HG03025 (cell line): ENCODE measurements at regions not wholly inside any gene's neighbourhood (a gene's known extent, or its start where the extent isn't known, plus 50 kb on each side); places are given as distances from the start of the nearest gene placed in this dataset.

Experiments
- ATAC-seq: cut with Tn5 transposase; IDR thresholded peaks from one replicate; pipeline ENCODE4 v1.9.1; 2021; ENCODE audit warnings: mild to moderate bottlenecking, moderate library complexity; ENCODE audit not compliant: unreplicated experiment, low FRiP score

DNA sequence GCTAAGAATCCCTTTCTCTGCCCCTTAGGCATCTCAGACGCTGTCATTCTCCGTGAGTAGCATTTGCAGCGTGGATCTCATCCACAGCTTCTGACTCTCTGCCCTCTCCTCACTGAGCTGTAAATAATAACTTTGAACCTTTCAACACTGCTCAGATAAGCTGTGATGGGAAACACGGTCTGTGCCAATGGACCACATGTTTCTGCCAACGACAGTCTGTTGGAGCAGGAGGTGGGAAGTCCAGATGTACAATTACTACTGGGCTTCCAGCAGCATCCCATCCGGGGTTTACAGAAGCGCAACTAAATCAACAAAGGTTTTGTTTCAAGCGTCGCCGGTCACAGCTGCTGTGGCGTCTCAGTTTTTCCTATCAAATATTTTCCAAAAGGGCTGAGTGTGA, 1110.6 kb downstream of the TYW1 start:
- ATAC-seq: no peak

DNA sequence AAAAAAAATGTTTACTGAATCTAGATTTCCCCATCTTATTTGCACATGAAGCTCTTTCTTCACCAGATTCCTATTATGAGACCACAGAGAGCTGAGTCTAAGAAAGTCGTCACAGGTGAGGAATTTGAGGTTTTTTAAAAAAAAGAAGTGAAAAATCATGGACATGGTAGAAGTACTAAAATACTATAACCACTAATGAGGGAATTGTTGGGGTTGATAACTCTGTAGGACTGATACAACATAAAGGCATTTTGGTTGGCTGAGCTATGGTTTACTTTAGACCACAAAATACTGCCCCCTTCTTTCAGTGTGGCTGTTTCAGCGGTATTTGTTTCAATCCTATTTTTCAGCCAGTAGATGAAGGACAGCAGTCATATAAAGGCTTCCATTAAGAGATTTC, 1111.3 kb downstream of the TYW1 start:
- ATAC-seq: no peak

DNA sequence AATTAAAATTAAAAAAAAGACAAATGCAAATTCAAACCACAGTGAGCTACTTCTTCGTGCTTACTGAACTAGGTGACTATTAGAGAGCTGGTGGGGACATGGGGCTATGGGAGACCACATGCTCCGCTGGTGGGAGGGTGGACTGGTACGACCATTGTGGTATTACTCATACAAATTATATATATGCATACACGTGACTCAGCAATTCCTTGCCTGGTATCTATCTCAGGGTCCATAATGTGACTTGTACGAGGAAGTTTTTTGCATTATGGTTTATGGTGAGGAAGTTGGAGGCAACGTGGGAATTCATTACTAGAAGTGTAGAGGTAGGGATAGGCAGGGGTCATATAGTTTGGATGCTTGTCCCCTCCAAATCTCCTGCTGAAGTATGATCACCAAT, 1112.7 kb downstream of the TYW1 start:
- no peak for ATAC-seq

DNA sequence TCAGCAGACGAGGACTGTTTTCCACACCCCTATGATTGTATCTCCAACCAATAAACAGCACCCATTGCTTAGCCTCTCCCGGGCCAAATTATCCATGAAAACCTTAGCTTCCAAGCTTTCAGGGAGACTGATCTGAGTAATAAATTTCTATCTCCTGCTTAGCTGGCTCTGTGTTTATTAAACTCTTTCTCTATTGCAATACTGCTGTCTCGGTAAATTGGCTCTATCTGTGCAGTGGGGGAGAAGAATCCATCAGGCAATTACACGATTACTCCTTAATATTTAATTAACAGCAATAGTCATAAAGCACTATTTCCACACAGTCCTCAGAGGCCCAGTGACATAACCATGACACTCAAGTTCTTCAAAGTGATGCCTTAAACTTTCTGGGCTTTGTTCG, 1122.8 kb downstream of the TYW1 start:
- no peak for ATAC-seq

DNA sequence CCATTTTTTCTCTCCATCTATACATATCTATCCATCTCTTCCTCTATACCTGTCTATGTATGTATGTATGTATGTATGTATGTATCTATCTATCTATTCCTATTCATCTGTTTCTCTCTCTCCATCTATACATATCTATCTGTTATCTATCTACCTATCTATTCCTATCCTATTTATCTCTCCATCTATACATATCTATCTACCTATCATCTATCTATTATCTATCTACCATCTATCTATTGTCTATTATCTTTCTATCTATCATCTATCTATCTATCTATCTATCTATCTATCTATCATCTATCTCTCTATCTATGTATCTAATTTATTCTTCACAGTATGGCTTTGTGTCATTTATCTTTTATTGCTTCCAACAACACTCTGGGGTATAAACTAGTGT, 1124.4 kb downstream of the TYW1 start:
- no peak for ATAC-seq

DNA sequence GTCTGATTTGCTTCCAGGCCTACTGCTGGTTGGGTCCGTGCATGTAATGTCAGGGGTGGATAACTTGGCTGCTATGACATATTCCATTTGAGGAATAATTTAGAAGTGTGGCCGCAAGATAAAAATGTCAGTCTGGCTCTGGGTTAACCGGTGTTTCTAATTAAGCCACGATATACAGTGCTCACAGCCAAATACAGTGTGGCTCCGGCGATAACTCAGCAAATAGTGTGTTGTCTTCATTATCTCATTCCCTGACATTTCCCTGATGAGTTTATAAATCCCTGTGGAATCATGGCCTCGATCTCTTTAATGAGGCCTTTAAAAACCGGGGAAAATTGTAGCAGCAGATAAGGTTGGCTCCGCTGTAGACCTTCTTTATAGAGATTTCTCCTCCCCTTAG, 1125.0 kb downstream of the TYW1 start:
- ATAC-seq: no peak

DNA sequence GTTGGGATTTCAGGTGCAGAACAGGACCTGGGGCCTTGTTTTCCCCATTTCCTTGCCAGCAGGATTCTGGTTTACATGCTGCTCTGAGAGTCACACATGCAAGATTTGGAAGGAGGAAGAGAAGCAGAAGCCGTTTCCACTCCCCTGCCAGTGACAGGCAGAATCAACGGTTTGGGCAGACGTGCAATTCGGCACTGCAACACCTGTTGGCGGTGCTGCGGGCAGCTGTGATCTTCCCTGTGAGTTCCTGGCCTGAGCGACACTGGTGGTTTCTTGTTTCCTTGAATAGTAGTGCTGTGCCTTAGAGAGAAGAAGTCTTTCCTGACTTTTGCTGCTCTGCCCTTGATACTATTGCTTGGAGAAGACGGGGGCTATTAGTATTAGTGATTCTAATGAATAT, 1126.2 kb downstream of the TYW1 start:
- ATAC-seq: no peak

DNA sequence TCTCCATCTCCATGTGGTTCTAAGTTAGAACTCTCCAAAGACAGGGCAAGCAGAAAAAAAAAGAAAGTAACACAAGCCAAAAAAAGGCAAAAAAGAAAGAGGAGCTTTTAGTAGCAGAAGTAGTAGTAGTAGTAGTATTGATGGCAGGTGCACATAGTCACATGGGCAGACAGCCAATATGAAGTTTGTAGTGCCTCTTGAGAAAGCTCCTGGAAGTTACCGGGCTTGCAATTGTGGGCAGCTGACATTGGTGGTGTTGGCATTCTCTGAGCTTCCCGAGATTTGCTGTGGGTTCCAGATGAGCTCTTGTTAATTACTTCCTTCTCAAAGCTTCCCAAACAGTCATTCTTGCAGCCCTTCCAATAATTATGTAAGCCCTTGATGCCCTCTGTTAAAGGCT, 1128.5 kb downstream of the TYW1 start:
- no peak for ATAC-seq

DNA sequence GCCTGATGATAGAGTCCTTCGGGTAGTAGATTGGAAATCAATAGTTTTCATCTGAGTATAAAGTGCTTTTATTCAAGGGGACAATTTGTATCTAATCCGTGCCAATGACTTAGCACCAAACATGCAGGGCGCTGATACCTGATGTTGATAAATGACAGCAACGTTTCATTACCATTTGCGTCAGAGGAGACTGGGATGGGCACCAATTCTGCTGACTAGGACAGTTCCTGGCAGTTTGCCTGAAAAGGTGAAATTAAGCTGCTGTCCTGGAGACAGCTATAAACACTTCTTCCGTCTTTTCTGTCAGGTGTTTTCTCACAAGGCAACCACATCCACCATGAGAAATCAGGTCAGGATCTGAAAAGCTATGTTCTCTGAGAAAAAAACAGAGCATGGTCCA, 1136.4 kb downstream of the TYW1 start:
- no peak for ATAC-seq

DNA sequence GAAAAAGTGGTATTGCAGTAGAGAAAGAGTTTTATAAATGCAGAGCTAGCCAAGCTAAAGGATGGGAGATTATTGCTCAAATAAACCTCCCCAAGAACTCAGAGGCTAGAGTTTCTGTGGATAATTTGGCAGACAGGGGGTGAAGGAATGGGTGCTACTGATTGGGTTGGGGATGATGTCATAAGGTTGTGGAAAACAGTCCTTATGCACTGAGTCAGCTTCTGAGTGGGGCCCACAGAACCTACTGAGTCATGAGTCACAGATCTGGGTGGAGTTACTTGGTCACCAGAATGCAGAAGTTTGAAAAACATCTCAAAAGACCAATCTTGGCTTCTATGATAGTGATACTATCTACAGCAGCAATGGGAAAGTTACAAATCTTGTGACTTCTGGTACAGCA, 1146.7 kb downstream of the TYW1 start:
- ATAC-seq: no peak

DNA sequence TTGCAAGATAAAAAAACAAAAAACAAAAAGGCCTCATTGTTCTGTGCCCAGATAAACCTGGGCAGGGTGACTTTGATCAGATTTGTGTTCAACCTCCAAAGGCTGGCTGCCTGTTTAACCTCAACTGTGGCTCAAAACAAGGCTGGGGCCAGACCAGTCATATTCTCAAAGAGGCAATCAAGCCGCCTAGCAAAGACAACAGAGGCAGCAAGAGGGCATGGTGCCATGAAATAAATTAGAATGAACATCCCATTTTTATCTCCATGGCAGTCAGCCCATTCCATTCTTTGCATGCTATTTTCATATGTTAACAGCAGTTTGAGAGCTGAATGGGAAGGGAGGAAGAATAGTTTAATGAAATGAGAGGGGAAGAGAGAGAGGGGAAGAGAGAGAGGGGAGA, 1150.3 kb downstream of the TYW1 start:
- no peak for ATAC-seq

DNA sequence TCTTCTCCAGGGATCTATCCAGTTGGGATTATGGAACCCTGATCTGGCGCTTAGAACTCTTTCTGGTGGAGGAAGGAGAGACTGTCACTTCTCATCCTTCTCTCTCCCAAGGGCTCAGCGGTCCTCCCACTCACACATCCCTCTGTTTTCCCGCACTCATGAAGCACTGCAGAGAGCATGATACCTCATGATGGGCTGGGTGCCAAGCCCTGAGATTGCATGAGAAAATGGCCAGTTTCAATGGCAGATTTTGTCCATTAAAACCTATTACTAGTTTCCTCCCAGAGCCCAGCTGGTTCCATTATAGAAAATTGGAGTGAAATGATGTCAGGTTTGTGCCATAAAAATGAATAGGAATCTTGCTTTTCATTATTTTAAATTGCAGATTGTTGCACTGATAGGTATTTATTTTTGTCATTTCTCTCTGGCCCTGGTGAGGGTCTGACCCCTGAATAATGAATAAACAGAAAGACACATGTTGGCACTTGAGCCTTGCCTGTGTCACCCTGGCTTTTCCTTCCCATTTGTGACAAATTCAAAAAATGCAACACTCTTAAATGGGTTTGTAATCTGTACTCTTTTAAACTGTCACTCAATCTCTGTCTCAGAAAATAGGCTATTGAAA, 1151.1 kb downstream of the TYW1 start:
- ATAC-seq: no peak

DNA sequence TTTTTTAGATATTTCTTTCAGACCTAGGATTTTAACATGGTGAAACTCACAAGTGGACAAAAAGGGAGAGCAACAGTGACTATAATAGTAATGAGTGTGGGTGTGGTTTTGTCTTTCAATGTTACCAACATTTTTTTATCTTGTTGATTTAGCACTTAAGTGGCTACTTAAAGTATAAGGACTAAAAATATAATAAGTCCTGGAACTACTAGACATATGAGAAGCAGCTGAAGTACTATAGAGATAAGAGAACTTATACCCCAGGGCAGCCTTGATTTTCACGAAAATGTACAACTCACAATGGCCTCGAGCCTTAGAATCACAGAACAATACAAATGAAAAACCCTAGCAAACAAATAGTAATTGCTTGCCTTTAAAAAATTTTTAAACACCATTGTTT, 1151.8 kb downstream of the TYW1 start:
- ATAC-seq: no peak

DNA sequence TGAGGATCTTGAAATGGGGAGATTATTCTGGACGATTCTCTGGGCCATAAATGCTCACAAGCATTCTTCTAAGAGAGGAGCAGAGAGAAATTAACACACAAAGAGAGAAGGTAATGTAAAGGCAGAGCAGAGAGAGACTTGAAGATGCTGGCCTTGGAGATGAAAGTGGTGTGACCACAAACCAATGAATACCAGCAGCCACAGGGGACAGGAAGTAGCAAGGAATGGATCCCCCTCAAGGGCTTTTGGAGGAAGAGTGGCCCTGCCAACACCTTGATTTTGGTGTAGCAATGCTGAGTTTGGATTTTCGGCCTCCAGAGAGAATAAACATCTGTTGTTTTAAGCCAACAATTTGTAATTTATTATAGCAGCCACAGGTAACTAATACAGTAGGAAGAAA, 1155.6 kb downstream of the TYW1 start:
- ATAC-seq: no peak

DNA sequence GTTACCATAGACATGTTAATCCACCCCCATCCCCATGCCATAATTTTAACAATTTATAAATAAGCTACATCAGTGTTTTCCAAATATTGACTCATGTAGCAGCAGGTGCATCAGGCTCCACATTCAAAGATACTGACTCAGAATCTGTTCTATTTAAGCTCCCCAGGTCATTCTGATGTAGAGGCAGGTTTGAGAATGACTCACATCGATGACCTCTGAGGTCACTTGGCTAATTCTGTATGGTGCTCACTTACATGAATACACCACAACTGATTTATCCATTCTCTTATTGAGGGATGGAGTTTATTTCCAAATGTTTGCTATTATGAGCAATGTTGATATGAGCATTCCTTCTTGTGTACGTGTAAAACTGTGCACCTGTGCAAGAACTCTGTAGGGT, 1159.0 kb downstream of the TYW1 start:
- no peak for ATAC-seq

DNA sequence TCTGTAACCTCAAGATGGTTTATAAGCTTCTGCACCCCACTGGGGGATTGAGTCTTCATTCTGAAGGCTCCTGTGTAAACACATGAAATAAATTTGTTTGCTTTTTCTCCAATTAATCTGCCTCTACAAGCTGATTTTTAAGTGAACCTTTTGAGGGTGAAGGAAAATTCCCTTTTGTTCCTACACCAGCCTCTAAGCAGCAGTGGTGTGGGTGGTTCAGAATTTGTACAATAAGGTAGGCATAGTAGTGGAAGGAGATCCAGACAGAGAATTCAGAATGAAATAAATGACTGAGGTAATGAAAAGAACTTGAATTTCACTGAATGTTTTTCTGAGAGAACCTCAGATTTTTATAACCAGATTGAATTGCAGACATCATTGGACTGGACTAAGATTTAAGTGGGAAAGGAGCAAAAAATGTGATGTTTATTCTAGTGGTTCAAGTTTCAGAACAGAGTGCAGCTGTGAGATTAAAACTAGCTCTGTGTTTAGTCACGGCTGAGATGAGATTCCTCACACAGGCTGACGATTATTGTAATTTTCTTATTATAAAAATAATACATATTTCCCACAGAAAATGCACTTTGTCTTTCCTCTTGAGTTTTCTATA, 1162.2 kb downstream of the TYW1 start:
- no peak for ATAC-seq

DNA sequence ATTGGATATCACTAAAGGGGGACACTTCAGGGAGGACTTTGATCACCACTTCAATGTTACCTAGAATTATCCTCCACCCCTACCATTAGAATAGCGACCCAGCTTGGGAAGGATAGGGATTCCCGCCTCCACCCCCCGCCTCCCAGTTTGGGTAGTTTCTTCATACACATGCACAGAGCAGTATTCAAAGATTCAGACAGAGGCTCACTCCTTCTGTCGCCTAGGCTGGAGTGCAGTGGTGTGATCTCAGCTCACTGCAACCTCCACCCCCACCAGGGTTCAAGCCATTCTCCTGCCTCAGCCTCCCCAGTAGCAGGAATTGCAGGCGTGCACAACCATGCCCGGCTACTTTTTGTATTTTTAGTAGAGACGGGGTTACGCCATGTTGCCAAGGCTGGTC, 1166.1 kb downstream of the TYW1 start:
- no peak for ATAC-seq

DNA sequence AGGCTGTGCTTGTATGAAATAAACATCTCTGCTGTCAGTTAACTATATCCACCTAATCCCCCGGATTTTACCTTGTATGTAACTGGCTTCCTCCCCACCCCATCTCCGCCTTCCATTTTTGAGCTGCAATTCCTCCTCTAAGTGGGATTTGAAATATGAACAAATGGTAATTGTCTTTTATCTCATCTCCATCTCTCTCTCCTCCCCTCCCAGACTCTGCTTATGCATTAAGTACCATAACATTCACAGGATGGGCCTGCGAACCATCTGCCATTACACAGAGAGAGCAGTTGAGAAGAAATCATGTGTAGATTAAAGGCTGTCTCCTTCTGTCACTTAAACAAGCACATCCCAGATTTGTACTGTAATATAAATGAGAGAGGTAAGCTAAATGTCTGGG, 1169.9 kb downstream of the TYW1 start:
- no peak for ATAC-seq

DNA sequence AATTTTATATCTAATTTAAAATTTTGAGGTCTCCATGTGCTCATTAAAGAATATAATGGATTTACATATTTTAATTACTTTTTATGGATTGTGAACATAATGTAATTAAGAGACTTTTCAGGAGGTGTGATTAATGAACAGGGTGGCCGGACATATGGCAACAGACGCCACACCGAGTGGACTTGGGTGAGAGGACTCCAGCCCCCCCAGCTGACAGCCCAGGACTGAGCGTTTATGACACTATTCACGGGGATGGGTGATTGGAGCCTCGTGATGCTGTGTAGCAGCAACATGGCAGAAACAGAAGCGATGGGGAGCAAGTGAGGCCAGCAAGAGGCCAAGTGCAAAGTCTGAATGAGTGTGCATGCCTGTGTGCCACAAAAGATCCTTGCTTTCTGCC, 1176.9 kb downstream of the TYW1 start:
- ATAC-seq: no peak

DNA sequence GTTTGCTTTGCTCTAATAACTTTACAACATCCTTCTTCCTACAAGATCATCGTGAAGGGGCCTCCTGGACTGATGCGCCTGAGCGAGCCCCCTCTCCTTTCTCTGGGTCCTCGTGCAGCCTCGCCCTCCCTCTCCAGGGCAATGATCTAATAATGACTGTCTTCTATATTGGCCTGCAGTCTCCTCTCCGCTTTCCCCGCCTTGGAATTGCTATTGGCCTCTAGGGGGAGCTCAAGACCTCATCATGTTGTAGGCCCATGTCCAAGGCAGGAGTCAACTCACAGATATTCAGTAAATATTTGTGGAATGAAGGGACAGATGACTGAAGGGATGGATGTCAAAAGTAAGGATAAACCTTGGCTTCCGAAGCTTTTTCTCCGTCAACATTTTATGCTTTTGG, 1180.3 kb downstream of the TYW1 start:
- no peak for ATAC-seq

DNA sequence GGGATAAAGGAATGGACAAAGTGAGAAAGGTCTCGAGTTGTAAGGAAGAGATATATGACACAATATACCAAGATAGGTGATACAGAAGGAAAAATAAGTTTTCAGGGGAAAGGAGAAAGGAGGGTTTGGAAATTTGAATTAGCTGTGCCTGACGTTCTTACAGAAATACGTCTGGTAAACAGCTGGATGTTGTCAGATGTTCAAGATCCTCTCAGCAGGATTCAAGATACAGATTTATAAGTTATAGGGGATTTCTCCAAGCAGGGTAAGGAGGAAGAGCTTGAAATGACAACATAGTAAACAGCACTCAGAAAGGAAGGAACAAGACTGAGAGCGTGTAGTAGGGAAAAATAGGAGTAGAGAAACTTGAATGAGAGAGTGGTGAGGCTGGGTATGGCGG, 1184.1 kb downstream of the TYW1 start:
- ATAC-seq: no peak

DNA sequence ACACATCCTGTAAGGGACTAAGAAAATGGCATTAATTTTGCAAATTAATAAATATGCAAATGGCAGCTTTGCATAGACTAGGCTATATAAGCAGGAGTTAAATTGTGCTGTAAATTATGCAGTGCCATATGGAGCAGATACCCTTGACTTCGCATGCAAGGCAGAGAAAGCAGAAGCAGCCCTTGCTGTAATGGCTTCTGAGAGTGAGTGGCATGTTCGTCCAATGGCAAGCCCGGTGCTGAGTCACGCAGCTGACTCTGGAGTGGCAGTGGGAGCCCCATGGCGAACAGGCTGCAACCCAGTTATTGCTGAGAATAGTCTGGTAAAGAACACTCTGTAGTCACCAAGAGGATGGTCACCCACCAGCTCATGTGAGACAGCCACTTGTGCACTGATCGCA, 1186.5 kb downstream of the TYW1 start:
- ATAC-seq: no peak
